ENCODE measurements at regions not wholly inside any gene's neighbourhood (a gene's known extent, or its start where the extent isn't known, plus 50 kb on each side); places are given as distances from the start of the nearest gene placed in this dataset.
"Not testable (repeated sequence)": the region's sequence is repeated elsewhere in the genome, so short reads cannot be mapped to it uniquely, and the experiment has no call there.

GRCh38 chr9:6101725-6102124 lies 86.3 kb upstream of the RANBP6 start:
- TF ChIP-seq YY1 (IDR thresholded peaks at IDR 0.05; ENCODE audit: insufficient read depth, insufficient read length); ZNF274 (IDR thresholded peaks at IDR 0.05; ENCODE audit: low read depth, low read length): not testable (repeated sequence)

All from NT2/D1 (cell line).